Stimulated activated CD4-positive, alpha-beta T cell treated with anti-CD3 and anti-CD28 coated beads, Interleukin-15, amount 100 ng/mL, for 1 hour (primary cell): ENCODE measurements at regions not wholly inside any gene's neighbourhood (a gene's known extent, or its start where the extent isn't known, plus 50 kb on each side); places are given as distances from the start of the nearest gene placed in this dataset.
"Not testable (repeated sequence)": the region's sequence is repeated elsewhere in the genome, so short reads cannot be mapped to it uniquely, and the experiment has no call there.

Experiments
- DNase-seq, 2 donors: peaks; one replicate each; pipeline ENCODE4 v3.0.0-alpha.2; 2020; ENCODE audit warnings: low read depth in 1 of 2, low spot score in 1 of 2

- DNase-seq = no peak
Measured at GRCh38 chr2:220580113-220580512, 952.7 kb downstream of the SLC4A3 start.

GRCh38 chr2:220583725-220584124 lies 956.3 kb downstream of the SLC4A3 start:
- DNase-seq = no peak

- DNase-seq = no peak
Measured at GRCh38 chr2:220585241-220585640, 957.8 kb downstream of the SLC4A3 start.

GRCh38 chr2:220586980-220587530 lies 959.6 kb downstream of the SLC4A3 start:
- no peak for DNase-seq

- no peak for DNase-seq
Measured at GRCh38 chr2:220588148-220588547, 960.7 kb downstream of the SLC4A3 start.

GRCh38 chr2:220590476-220590875 lies 963.0 kb downstream of the SLC4A3 start:
- DNase-seq = no peak

- no peak for DNase-seq
Measured at GRCh38 chr2:220593526-220593925, 966.1 kb downstream of the SLC4A3 start.

GRCh38 chr2:220601674-220602073 lies 970.4 kb downstream of the EPHA4 start:
- DNase-seq = no peak

- not testable (repeated sequence) for DNase-seq
Measured at GRCh38 chr2:220613004-220613403, 959.1 kb downstream of the EPHA4 start.

GRCh38 chr2:220614064-220614463 lies 958.0 kb downstream of the EPHA4 start:
- no peak for DNase-seq

- no peak for DNase-seq
Measured at GRCh38 chr2:220619525-220620220, 952.4 kb downstream of the EPHA4 start.

- no peak for DNase-seq
Measured at GRCh38 chr2:220626603-220627002, 945.5 kb downstream of the EPHA4 start.

GRCh38 chr2:220628252-220628651 lies 943.9 kb downstream of the EPHA4 start:
- no peak for DNase-seq

- DNase-seq = no peak
Measured at GRCh38 chr2:220641137-220641536, 931.0 kb downstream of the EPHA4 start.

GRCh38 chr2:220646424-220646823 lies 925.7 kb downstream of the EPHA4 start:
- no peak for DNase-seq

GRCh38 chr2:220648628-220649027 lies 923.5 kb downstream of the EPHA4 start:
- no peak for DNase-seq

GRCh38 chr2:220653776-220654175 lies 918.3 kb downstream of the EPHA4 start:
- no peak for DNase-seq

- DNase-seq = no peak
Measured at GRCh38 chr2:220654322-220654721, 917.8 kb downstream of the EPHA4 start.

GRCh38 chr2:220660277-220661145 lies 911.6 kb downstream of the EPHA4 start:
- no peak for DNase-seq

GRCh38 chr2:220662431-220662830 lies 909.7 kb downstream of the EPHA4 start:
- DNase-seq = no peak

- no peak for DNase-seq
Measured at GRCh38 chr2:220663065-220663464, 909.0 kb downstream of the EPHA4 start.
